Heart left ventricle (tissue), 16 donors: ENCODE measurements at regions not wholly inside any gene's neighbourhood (a gene's known extent, or its start where the extent isn't known, plus 50 kb on each side); places are given as distances from the start of the nearest gene placed in this dataset.

Experiments
- ATAC-seq, 4 donors: fragments of 200-7000 bp; cut with Tn5 transposase; one replicate each; pipeline ENCODE4 v1.9.1; 2020 to 2022; ENCODE audit warnings: moderate library complexity in 4 of 4, mild to moderate bottlenecking in 3 of 4, moderate number of reproducible peaks in 1 of 4
- DNase-seq, 5 donors: peaks; one replicate each; pipeline ENCODE4 v3.0.0-alpha.2; 2020
- H3K27ac ChIP-seq, 12 donors: fragments of 200-600 bp; sonication (generic) in 4 of 12; one replicate each; pipeline versions ENCODE4 v1.5.0 to v1.8.0; 2016 to 2022; ENCODE audit warnings: mild to moderate bottlenecking in 2 of 12
- H3K27me3 ChIP-seq, 9 donors: fragments of 200-600 bp; sonication (generic) in 2 of 9; one replicate each; pipeline versions ENCODE4 v1.5.1 to v1.8.0; 2016 to 2022; ENCODE audit warnings: mild to moderate bottlenecking in 3 of 9
- H3K36me3 ChIP-seq, 9 donors: fragments of 200-600 bp; sonication (generic) in 2 of 9; one replicate each; pipeline versions ENCODE4 v1.5.0 to v1.8.0; 2018 to 2022; ENCODE audit warnings: mild to moderate bottlenecking in 2 of 9
- H3K4me1 ChIP-seq, 12 donors: fragments of 200-600 bp; sonication (generic) in 4 of 12; one replicate each; pipeline versions ENCODE4 v1.5.0 to v1.8.0; 2016 to 2022; ENCODE audit warnings: mild to moderate bottlenecking in 3 of 12
- H3K4me3 ChIP-seq, 12 donors: fragments of 200-600 bp; sonication (generic) in 4 of 12; one replicate each; pipeline versions ENCODE4 v1.5.0 to v1.8.0; 2017 to 2022; ENCODE audit warnings: mild to moderate bottlenecking in 9 of 12, moderate library complexity in 4 of 12
- H3K9me3 ChIP-seq, 12 donors: fragments of 200-600 bp; sonication (generic) in 4 of 12; one replicate each; pipeline versions ENCODE4 v1.5.0 to v1.8.0; 2016 to 2022; ENCODE audit warnings: mild to moderate bottlenecking in 1 of 12
- POLR2A ChIP-seq, 2 donors: fragments of 450-650 bp; IDR thresholded peaks; one replicate each; pipeline ENCODE4 v1.6.1; 2017; ENCODE audit warnings: antibody characterized with exemption in 2 of 2, mild to moderate bottlenecking in 2 of 2, moderate library complexity in 2 of 2
- WGBS, 4 donors: extraction: QIAGEN DNeasy Blood & Tissue Kit in 2 of 4; methylation state at CpG; one replicate each; pipeline versions ENCODE4 v1.1.5 to v1.1.7; 2013 to 2018; 5-methylcytosine and 5-hydroxymethylcytosine counted together
- intact Hi-C, 10 donors: fragments of 100-400 bp; cut with DNase I; formaldehyde crosslinking; loops; one replicate each; pipeline versions ENCODE4 v1.11.1 to v1.14.2; 2022
- TF ChIP-seq, protein P1 (sequence below), 12 donors: fragments of 200-600 bp; sonication (generic) in 4 of 12; IDR thresholded peaks; one replicate each; pipeline versions ENCODE4 v1.5.0 to v1.8.0; 2018 to 2022; ENCODE audit warnings: antibody characterized with exemption in 12 of 12, mild to moderate bottlenecking in 5 of 12
- donor health status: ischemic (EF 13 %, LVEDD 7.1; RV severe dilation, severe dysfunction).
- donor health status: healthy with polysubstance abuse.
- donor health status: DM: no; HTN: yes; CAD: no.
- donor health status: DM: no; HTN: no; CAD: no.
- donor health status: ischemic (EF 25% LVEDD 6.9; RV normal size, moderate dysfunction).
- donor health status: ischemic (EF 25% LVEDD 5.7; RV mildly dilated, moderate dysfunction).
- donor health status: healthy.
- donor health status: DM: yes; HTN: yes; CAD: no.
- donor health status: ischemic (EF 35%, LVEDD 5.7; RV mildly dilated, moderate dysfunction).
- donor health status: nonischemic (EF 11% LVEDD 7.7; RV severe dilation, severe dysfunction).
- donor health status: DM: yes; HTN: yes; CAD: no.
- donor health status: PGD.
- donor health status: ischemic (EF 29% LVEDD 5.4; RV normal size, mild dysfunction).
- donor health status: nonischemic (EF 23%, LVEDD 6.1; RV moderate dilation, normal function).

DNA sequence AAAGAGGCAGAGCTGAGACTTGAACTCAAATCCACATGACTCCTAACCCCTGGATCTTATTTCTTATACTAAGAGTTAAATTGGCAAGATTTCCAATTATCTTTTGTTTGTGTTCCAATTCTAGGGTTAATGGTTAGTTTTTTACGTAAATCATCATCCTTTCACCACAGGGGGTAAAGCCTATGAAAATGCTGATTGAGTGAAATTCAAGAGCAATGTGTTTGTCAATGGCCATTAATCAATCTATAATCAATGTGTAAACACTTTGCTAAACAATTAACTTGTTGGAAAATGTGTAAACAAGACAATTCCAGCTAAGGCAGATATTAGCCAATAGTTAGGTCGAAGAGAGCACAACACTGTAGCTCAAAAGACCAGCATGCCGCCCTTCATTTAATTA, 376.5 kb upstream of the ACVR2A start:
- DNase-seq = no peak
- Histone ChIP-seq H3K4me3 (no peak overlapping the region), H3K27ac (no peak overlapping the region), H3K4me1 (no peaks in the 10 kb centered on the region), H3K36me3 (no peaks in the 10 kb centered on the region), H3K27me3 (no peaks in the 10 kb centered on the region), H3K9me3 (no peaks in the 10 kb centered on the region)
- no peak for ATAC-seq
- intact Hi-C loops = no loop called here
- 81 to 92% (median 88%) methylated on average over 3 of the region's 3 CpGs for WGBS, 4 donors
- TF ChIP-seq POLR2A (IDR thresholded peaks at IDR 0.05) = no peak
- TF ChIP-seq, protein P1, sequence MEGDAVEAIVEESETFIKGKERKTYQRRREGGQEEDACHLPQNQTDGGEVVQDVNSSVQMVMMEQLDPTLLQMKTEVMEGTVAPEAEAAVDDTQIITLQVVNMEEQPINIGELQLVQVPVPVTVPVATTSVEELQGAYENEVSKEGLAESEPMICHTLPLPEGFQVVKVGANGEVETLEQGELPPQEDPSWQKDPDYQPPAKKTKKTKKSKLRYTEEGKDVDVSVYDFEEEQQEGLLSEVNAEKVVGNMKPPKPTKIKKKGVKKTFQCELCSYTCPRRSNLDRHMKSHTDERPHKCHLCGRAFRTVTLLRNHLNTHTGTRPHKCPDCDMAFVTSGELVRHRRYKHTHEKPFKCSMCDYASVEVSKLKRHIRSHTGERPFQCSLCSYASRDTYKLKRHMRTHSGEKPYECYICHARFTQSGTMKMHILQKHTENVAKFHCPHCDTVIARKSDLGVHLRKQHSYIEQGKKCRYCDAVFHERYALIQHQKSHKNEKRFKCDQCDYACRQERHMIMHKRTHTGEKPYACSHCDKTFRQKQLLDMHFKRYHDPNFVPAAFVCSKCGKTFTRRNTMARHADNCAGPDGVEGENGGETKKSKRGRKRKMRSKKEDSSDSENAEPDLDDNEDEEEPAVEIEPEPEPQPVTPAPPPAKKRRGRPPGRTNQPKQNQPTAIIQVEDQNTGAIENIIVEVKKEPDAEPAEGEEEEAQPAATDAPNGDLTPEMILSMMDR (IDR thresholded peaks at IDR 0.05) = no peak

- no peaks in the 10 kb centered on the region for H3K9me3 ChIP-seq
- no peak overlapping the region for H3K4me3 ChIP-seq
- intact Hi-C loops = no loop called here
- TF ChIP-seq POLR2A (IDR thresholded peaks at IDR 0.05) = no peak
- TF ChIP-seq, protein P1 (IDR thresholded peaks at IDR 0.05) = no peak
- no peaks in the 10 kb centered on the region for H3K36me3 ChIP-seq
- DNase-seq = no peak
- no peak overlapping the region for H3K27ac ChIP-seq
- no peaks in the 10 kb centered on the region for H3K4me1 ChIP-seq
- no peaks in the 10 kb centered on the region for H3K27me3 ChIP-seq
- no peak for ATAC-seq
- WGBS, 4 donors = 68 to 82% (median 75%) methylated on average over 1 of the region's 1 CpG
These were observed 377.4 kb upstream of the ACVR2A start for GRCh38 chr2:147467441-147467840.

GRCh38 chr2:147464737-147465357, 380.0 kb upstream of the ACVR2A start:
- DNase-seq (no peak), ATAC-seq (no peak)
- Histone ChIP-seq H3K4me1 (peaks cover 0 to 7% (median 0%) of the 10 kb centered on the region in 12 donors), H3K9me3 (no peaks in the 10 kb centered on the region), H3K27me3 (no peaks in the 10 kb centered on the region), H3K4me3 (no peak overlapping the region), H3K27ac (no peak overlapping the region), H3K36me3 (no peaks in the 10 kb centered on the region)
- WGBS, 4 donors = 63 to 76% (median 70%) methylated on average over 3 of the region's 3 CpGs
- no peak for TF ChIP-seq POLR2A (IDR thresholded peaks at IDR 0.05)
- TF ChIP-seq, protein P1 (IDR thresholded peaks at IDR 0.05) = no peak
- intact Hi-C loops = no loop called here

DNA sequence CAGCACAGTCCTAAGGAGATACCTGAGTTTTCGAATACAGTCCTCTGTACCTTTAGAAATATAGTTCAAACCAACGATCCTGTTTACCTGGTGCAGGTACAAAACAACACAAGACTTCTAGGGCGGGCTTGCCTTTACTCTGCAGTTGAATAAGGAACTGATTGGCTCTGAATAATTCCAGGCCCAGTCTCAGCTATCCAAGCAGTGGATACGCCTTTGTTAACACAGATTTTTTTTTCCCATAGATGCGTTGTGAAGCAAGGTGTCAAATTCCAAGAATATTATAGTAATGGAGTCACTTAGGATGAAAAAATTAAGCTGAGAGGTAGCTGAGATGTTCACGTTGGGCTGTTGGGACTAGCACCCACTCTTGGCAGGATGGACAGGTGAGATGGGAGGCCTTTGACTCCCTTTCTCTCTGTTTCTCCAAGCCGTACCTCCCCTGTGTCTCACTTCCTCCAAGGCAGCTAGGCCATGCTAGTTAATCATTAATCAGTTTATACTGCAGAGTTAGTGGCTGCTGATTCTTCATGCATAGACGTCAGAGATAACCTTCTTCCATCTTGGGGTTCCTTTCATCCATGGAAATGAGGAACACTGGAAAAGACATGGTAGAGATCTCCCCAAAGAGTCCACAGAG, 380.8 kb upstream of the ACVR2A start:
- no peak for TF ChIP-seq POLR2A (IDR thresholded peaks at IDR 0.05)
- TF ChIP-seq, protein P1 (IDR thresholded peaks at IDR 0.05) = no peak
- Histone ChIP-seq H3K27ac (no peak overlapping the region), H3K9me3 (no peaks in the 10 kb centered on the region), H3K36me3 (no peaks in the 10 kb centered on the region), H3K27me3 (no peaks in the 10 kb centered on the region), H3K4me3 (no peak overlapping the region), H3K4me1 (peaks cover 0 to 10% (median 0%) of the 10 kb centered on the region in 12 donors)
- ATAC-seq (no peak), DNase-seq (no peak)
- intact Hi-C loops = no loop called here
- WGBS, 4 donors = 75 to 82% (median 79%) methylated on average over 8 of the region's 8 CpGs
